GM06990 (cell line): ENCODE measurements at regions not wholly inside any gene's neighbourhood (a gene's known extent, or its start where the extent isn't known, plus 50 kb on each side); places are given as distances from the start of the nearest gene placed in this dataset.
"Not testable (repeated sequence)": the region's sequence is repeated elsewhere in the genome, so short reads cannot be mapped to it uniquely, and the experiment has no call there.

Source experiments
- DNase-seq: peaks from one replicate; pipeline ENCODE4 v3.0.0-alpha.2; 2011; ENCODE audit not compliant: insufficient read length; ENCODE audit errors: extremely low read depth
- H3K27me3 ChIP-seq: replicated peaks from 2 replicates; pipeline ENCODE4 v1.6.0; 2011; ENCODE audit warnings: low read length; ENCODE audit not compliant: control insufficient read depth, insufficient read depth
- H3K36me3 ChIP-seq: 2 replicates; pipeline ENCODE4 v1.5.1; 2011; ENCODE audit warnings: low read length; ENCODE audit not compliant: control insufficient read depth, insufficient read depth
- H3K4me3 ChIP-seq: replicated peaks from 2 replicates; pipeline ENCODE4 v1.5.1; 2011; ENCODE audit warnings: low read depth, mild to moderate bottlenecking, control low read depth, low read length
- TF ChIP-seq, protein P1 (sequence below): IDR thresholded peaks from 2 replicates; pipeline ENCODE4 v1.5.1; 2011; ENCODE audit warnings: low read length, control low read depth, mild to moderate bottlenecking, inconsistent platforms; ENCODE audit not compliant: insufficient read depth, poor library complexity, severe bottlenecking

GRCh38 chrX:39427906-39428305, 626.6 kb downstream of the MID1IP1 start:
- Histone ChIP-seq H3K4me3 (no peak overlapping the region), H3K36me3 (no peaks in the 10 kb centered on the region), H3K27me3 (no peaks in the 10 kb centered on the region)
- TF ChIP-seq, protein P1, sequence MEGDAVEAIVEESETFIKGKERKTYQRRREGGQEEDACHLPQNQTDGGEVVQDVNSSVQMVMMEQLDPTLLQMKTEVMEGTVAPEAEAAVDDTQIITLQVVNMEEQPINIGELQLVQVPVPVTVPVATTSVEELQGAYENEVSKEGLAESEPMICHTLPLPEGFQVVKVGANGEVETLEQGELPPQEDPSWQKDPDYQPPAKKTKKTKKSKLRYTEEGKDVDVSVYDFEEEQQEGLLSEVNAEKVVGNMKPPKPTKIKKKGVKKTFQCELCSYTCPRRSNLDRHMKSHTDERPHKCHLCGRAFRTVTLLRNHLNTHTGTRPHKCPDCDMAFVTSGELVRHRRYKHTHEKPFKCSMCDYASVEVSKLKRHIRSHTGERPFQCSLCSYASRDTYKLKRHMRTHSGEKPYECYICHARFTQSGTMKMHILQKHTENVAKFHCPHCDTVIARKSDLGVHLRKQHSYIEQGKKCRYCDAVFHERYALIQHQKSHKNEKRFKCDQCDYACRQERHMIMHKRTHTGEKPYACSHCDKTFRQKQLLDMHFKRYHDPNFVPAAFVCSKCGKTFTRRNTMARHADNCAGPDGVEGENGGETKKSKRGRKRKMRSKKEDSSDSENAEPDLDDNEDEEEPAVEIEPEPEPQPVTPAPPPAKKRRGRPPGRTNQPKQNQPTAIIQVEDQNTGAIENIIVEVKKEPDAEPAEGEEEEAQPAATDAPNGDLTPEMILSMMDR: no peak
- DNase-seq: no peak

DNA sequence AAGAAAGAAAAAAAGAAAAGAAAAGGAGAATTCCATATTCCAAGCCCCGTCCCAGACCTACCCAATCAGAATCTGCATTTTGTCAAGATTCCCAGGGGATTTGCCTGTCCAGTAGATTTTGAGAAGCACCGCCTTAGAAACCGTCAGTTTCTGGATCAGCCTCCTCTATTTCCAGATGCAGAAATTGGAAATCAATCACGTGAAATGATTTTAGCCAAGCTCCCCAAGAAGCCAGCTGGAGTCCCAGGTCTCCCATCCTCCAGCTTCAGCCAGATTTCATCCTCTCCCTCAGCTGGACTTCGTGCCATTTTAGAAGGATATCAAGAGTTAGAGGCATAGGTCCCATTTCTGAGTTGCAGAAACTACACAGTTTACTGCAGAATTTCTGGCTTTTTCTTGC, 629.3 kb downstream of the MID1IP1 start:
- H3K27me3 ChIP-seq: no peaks in the 10 kb centered on the region
- TF ChIP-seq, protein P1: no peak
- H3K36me3 ChIP-seq: no peaks in the 10 kb centered on the region
- DNase-seq: no peak
- no peak overlapping the region for H3K4me3 ChIP-seq

DNA sequence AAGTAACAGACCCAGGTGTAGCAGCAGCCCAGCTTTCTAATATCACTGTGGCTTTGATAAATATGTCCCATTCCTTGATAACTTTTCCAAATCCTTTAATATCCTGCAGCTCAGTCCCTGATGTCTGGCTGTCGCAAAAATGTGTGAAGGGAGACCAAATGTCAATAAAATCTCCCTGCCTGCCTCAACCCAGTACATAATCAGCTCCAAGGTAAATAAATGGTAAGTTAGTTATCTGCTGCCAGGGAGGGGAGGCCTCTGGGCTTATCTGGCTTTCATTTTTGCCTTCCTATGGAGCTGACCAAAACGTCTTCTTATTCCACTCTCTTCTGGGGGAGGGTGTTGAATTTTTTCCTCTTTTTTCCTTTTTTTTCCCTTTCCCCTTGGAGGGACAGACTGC, 630.6 kb downstream of the MID1IP1 start:
- Histone ChIP-seq H3K27me3 (no peaks in the 10 kb centered on the region), H3K4me3 (no peak overlapping the region), H3K36me3 (no peaks in the 10 kb centered on the region)
- TF ChIP-seq, protein P1: no peak
- no peak for DNase-seq

DNA sequence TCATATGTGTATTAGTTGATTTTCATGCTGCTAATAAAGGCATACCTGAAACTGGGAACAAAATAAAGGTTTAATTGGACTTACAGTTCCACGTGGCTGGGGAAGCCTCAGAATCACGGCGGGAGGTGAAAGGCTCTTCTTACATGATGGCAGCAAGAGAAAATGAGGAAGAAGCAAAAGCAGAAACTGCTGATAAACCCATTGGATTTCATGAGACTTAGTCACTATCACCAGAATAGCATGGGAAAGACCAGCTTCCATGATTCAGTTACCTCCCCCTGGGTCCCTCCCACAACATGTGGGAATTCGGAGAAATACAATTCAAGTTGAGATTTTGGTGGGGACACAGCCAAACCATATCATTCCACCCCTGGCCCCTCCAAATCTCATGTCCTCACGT, 633.4 kb downstream of the MID1IP1 start:
- not testable (repeated sequence) for H3K4me3 ChIP-seq, H3K36me3 ChIP-seq, DNase-seq, H3K27me3 ChIP-seq

GRCh38 chrX:39436538-39436937, 635.3 kb downstream of the MID1IP1 start:
- not testable (repeated sequence) for H3K27me3 ChIP-seq, H3K36me3 ChIP-seq, DNase-seq, H3K4me3 ChIP-seq

- Histone ChIP-seq H3K4me3 (no peak overlapping the region), H3K27me3 (no peaks in the 10 kb centered on the region), H3K36me3 (no peaks in the 10 kb centered on the region)
- TF ChIP-seq, protein P1: no peak
- DNase-seq: no peak
Observed at GRCh38 chrX:39437670-39438441, 636.6 kb downstream of the MID1IP1 start.
